ENCODE measurements at regions not wholly inside any gene's neighbourhood (a gene's known extent, or its start where the extent isn't known, plus 50 kb on each side); places are given as distances from the start of the nearest gene placed in this dataset.

DNA sequence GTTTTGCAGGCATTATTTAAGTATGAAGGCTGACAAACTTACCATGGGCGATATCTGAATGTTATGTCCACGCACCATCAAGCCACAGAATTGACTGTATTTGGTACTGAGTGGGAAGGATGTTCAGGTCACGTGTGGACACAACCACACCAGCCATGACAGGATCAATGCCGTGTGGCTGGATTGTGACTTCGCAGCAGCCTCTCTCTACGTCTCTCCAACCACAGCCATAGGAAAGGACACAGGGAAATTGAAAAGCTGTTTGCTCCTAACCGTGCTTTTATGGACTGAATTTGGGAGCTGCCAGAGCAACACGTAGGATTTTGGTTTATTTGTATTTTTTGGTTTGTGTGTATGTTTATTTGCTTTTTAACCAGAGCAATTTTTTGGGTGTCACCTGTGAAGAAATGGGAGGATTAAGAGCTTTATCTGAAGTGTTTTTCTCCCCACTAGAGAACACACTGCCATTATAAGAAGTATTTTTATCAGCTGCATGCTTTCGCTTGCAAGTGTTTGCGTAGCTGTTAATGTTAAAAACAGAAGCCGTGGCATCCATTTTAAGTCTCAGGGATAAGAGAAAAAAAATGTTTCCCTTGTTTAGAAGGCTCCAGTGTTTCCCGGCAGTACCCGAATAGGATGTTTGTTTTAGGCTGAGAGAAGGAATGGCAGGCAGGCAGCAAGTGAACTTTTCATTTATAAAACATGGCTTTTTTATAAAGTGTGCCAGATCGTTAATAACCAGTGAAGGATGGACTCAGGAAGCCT is 401.1 kb upstream of the NFE2L3 start:
- TF ChIP-seq, protein P1, sequence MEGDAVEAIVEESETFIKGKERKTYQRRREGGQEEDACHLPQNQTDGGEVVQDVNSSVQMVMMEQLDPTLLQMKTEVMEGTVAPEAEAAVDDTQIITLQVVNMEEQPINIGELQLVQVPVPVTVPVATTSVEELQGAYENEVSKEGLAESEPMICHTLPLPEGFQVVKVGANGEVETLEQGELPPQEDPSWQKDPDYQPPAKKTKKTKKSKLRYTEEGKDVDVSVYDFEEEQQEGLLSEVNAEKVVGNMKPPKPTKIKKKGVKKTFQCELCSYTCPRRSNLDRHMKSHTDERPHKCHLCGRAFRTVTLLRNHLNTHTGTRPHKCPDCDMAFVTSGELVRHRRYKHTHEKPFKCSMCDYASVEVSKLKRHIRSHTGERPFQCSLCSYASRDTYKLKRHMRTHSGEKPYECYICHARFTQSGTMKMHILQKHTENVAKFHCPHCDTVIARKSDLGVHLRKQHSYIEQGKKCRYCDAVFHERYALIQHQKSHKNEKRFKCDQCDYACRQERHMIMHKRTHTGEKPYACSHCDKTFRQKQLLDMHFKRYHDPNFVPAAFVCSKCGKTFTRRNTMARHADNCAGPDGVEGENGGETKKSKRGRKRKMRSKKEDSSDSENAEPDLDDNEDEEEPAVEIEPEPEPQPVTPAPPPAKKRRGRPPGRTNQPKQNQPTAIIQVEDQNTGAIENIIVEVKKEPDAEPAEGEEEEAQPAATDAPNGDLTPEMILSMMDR (IDR thresholded peaks at IDR 0.05), result no peak
- TF ChIP-seq POLR2A (IDR thresholded peaks at IDR 0.05), result no peak
